A673 (cell line): ENCODE measurements at regions not wholly inside any gene's neighbourhood (a gene's known extent, or its start where the extent isn't known, plus 50 kb on each side); places are given as distances from the start of the nearest gene placed in this dataset.

Source experiments
- BruUV-seq: library from RNA; stranded (reverse); fragments of 400-500 nt; replicated peaks from 2 replicates; lab custom pipeline; 2021; lab: Mats Ljungman, UMichigan
- CTCF ChIA-PET: fragments of 300-600 bp; sonication (Branson Sonifier 250); formaldehyde crosslinking; loops from one replicate; lab custom pipeline; 2022; ENCODE audit warnings: antibody characterized with exemption; lab: Charles Lee
- POLR2A ChIA-PET: fragments of 300-600 bp; sonication (Branson Sonifier 250); formaldehyde crosslinking; loops from one replicate; lab custom pipeline; 2022; ENCODE audit warnings: antibody characterized with exemption; ENCODE audit not compliant: low non-redundant PET; lab: Charles Lee
- DNase-seq: peaks from one replicate; pipeline ENCODE4 v3.0.0-alpha.2; 2015; ENCODE audit warnings: low spot score
- H3K27ac ChIP-seq: fragments of 200-600 bp; sonication (generic); 2 replicates; pipeline ENCODE4 v1.5.1; 2016; ENCODE audit warnings: mixed run types, low read depth, mild to moderate bottlenecking, mixed read lengths, antibody characterized with exemption, low read length; ENCODE audit not compliant: poor library complexity, severe bottlenecking
- H3K27me3 ChIP-seq: fragments of 200-600 bp; sonication (generic); replicated peaks from 2 replicates; pipeline ENCODE4 v1.6.1; 2017; ENCODE audit warnings: mixed run types, low read depth, mild to moderate bottlenecking, mixed read lengths, antibody characterized with exemption, low read length; ENCODE audit not compliant: insufficient read depth, poor library complexity
- H3K36me3 ChIP-seq: fragments of 200-600 bp; sonication (generic); 2 replicates; pipeline ENCODE4 v1.6.1; 2016; ENCODE audit warnings: mixed run types, mild to moderate bottlenecking, mixed read lengths, antibody characterized with exemption, low read length; ENCODE audit not compliant: insufficient read depth, poor library complexity, severe bottlenecking
- H3K4me1 ChIP-seq: fragments of 200-600 bp; sonication (generic); 2 replicates; pipeline ENCODE4 v1.6.1; 2017; ENCODE audit warnings: mixed run types, mild to moderate bottlenecking, mixed read lengths, antibody characterized with exemption, low read length; ENCODE audit not compliant: insufficient read depth, poor library complexity, severe bottlenecking
- H3K4me3 ChIP-seq: fragments of 200-600 bp; sonication (generic); 2 replicates; pipeline ENCODE4 v1.5.1; 2016; ENCODE audit warnings: low read depth, mixed run types, mild to moderate bottlenecking, mixed read lengths, low read length; ENCODE audit not compliant: poor library complexity, severe bottlenecking
- H3K9me3 ChIP-seq: fragments of 200-600 bp; sonication (generic); 2 replicates; pipeline ENCODE4 v1.6.1; 2016; ENCODE audit warnings: mixed run types, low read depth, mild to moderate bottlenecking, mixed read lengths, antibody characterized with exemption, low read length; ENCODE audit not compliant: poor library complexity, severe bottlenecking
- CTCF ChIP-seq: fragments of 300-800, 200-600 bp; sonication (generic); conservative IDR thresholded peaks from 2 replicates; pipeline ENCODE4 v1.5.1; 2017; ENCODE audit warnings: low read depth, mild to moderate bottlenecking, antibody characterized with exemption, low read length, moderate library complexity, mixed read lengths
- EZH2 ChIP-seq: fragments of 200-600 bp; sonication (generic); IDR thresholded peaks from 2 replicates; pipeline ENCODE4 v1.6.1; 2017; ENCODE audit warnings: borderline replicate concordance, low read depth, mild to moderate bottlenecking, mixed read lengths, antibody characterized with exemption, low read length; ENCODE audit not compliant: poor library complexity, severe bottlenecking
- intact Hi-C: fragments of 100-400 bp; cut with micrococcal nuclease; formaldehyde crosslinking; loops from one replicate; pipeline ENCODE4 v1.10.0; 2022; ENCODE audit not compliant: unreplicated experiment

GRCh38 chr5:159800131-159800840 is 116.0 kb upstream of the ADRA1B start:
- DNase-seq = no peak
- Histone ChIP-seq H3K36me3 (no peaks in the 10 kb centered on the region), H3K4me3 (no peak overlapping the region), H3K4me1 (no peaks in the 10 kb centered on the region), H3K9me3 (no peaks in the 10 kb centered on the region), H3K27ac (no peak overlapping the region), H3K27me3 (peaks cover 17% of the 10 kb centered on the region)
- BruUV-seq = no TSS peak
- CTCF ChIA-PET = no interaction called here
- TF ChIP-seq CTCF (no peak), EZH2 (no peak)
- intact Hi-C loops = no loop called here
- POLR2A ChIA-PET = no interaction called here

GRCh38 chr5:159801303-159801702 is 115.0 kb upstream of the ADRA1B start:
- TF ChIP-seq EZH2 = no peak
- no peak for TF ChIP-seq CTCF
- Histone ChIP-seq H3K9me3 (no peaks in the 10 kb centered on the region), H3K4me1 (no peaks in the 10 kb centered on the region), H3K27me3 (peaks cover 17% of the 10 kb centered on the region), H3K36me3 (no peaks in the 10 kb centered on the region), H3K4me3 (no peak overlapping the region), H3K27ac (no peak overlapping the region)
- intact Hi-C loops = no loop called here
- no TSS peak for BruUV-seq
- ChIA-PET POLR2A (no interaction called here), CTCF (no interaction called here)
- DNase-seq = no peak

GRCh38 chr5:159802661-159803060 is 113.6 kb upstream of the ADRA1B start:
- CTCF ChIA-PET = no interaction called here
- POLR2A ChIA-PET = no interaction called here
- no peak overlapping the region for H3K4me3 ChIP-seq
- H3K4me1 ChIP-seq = no peaks in the 10 kb centered on the region
- DNase-seq = no peak
- H3K27ac ChIP-seq = no peak overlapping the region
- H3K27me3 ChIP-seq = peaks cover 17% of the 10 kb centered on the region
- no TSS peak for BruUV-seq
- intact Hi-C loops = no loop called here
- H3K9me3 ChIP-seq = no peaks in the 10 kb centered on the region
- TF ChIP-seq EZH2 (no peak), CTCF (no peak)
- H3K36me3 ChIP-seq = no peaks in the 10 kb centered on the region
